NCI-H187 (cell line): ENCODE measurements at regions not wholly inside any gene's neighbourhood (a gene's known extent, or its start where the extent isn't known, plus 50 kb on each side); places are given as distances from the start of the nearest gene placed in this dataset.

Experiments
- DNase-seq, 2 experiments: peaks; one replicate each; lab custom pipeline; 2025; lab: John Stamatoyannopoulos, UW

GRCh38 chr2:40507432-40507831, 55.5 kb upstream of the SLC8A1 start:
- DNase-seq = no peak

DNA sequence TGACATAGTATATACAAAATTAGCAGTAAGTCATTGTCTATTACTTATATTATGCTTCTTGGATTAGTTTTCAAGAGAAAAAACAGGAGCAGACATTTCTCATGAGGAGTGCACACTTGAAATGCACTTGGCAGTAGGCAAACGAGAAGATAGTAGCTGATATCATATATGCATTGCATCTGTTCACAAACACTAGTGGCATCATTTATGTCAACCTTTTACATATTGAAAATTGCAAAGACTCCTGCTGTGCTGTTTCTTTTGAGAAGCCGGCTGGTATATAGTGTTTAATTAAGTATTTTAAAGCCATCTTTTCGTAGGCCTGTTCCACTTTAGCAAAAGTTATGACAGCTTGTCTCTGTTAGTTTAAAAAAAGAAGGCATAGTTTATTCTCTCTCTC, 58.4 kb upstream of the SLC8A1 start:
- peak in 1 of 2 experiments; percentile 1 for DNase-seq

DNA sequence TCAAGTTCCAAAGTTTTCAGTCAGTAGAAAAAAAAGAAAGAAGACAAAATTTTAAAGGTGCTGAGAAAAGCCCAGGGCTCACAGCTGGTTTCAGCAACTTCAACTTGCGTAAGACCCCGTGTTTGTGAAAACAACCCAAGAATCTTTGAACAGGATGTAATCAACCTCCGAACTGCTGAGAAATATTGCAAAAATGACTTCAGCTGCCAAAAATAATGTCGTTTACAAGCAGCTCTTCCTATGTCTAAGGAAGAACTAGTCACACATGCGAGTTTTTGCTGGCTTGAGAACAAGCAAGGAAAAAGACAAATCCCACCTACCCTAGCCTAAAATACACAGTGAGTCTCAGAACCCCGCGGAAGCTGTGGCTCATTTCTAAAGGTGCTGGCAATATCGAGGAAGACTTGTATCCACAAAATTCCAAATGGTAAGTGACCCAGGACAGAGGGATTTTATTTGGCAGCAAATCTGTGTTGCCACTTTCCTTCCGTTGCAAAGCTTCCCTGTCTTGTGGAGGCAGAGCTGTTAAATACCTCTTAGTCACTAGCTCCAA, 59.8 kb upstream of the SLC8A1 start:
- DNase-seq = no peak

DNA sequence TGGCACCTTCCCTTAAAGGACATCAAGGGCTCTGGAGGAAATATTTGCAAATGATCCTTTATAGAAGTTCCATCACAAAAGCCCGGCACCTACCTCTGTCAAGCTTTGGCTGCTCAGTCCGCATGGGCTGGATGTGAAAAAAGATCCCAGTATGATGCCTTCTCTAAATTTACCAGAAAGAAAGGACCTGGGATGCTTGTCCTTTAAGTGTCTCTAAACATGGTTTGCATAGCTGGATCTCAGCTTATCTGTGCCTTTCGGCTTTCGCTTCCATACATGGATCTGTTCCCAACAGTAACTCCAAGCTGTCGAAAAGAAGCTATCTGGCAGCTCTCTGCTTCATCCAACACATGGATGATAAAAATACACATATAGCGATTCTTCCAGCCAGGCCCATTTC, 60.4 kb upstream of the SLC8A1 start:
- no peak for DNase-seq

GRCh38 chr2:40513201-40513600, 61.3 kb upstream of the SLC8A1 start:
- no peak for DNase-seq

DNA sequence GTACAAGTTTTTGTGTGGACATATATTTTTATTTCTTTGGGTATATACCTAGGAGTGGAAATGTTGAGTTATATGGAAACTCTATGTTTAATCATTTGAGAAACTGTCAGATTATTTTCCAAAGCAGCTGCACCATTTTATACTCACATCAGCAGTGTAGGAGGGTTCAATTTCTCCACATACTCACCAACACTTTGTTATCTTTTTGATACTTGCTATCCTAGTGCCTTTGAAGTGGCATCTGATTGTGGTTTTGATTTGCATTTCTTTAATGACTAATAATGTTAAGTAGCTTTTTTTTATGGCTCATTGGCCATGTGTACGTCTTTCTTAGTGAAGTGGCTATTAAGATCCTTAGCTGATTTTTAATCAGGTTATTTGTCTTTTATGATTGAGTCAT, 64.7 kb upstream of the SLC8A1 start:
- no peak for DNase-seq

GRCh38 chr2:40528564-40528963, 76.7 kb upstream of the SLC8A1 start:
- no peak for DNase-seq

GRCh38 chr2:40531359-40531758, 79.5 kb upstream of the SLC8A1 start:
- no peak for DNase-seq

GRCh38 chr2:40534528-40534927, 82.6 kb upstream of the SLC8A1 start:
- DNase-seq = no peak

- peak; percentile 50 to 58 for DNase-seq
Measured at GRCh38 chr2:40535972-40536371, 84.1 kb upstream of the SLC8A1 start.

- DNase-seq = peak; percentile 54 to 73
Measured at GRCh38 chr2:40540026-40540425, 88.1 kb upstream of the SLC8A1 start.

DNA sequence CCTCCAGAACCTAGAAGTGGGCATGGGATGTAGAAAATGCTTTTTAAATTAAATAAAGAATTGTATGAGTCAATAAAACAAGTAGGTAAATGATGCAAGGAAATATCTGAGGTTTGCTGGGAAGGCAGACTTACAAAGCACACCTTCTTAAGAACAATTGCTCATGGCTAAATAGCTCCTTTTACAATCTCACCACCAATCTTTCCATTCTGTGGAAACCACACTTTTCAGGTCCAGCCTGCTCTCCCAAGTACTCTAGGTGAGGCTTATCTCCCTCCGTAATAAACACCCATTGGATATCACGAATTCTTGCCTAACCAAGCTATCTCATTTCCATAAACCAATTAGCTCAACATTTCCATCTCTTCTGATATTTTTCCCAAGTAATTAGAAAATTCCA, 91.5 kb upstream of the SLC8A1 start:
- no peak for DNase-seq

DNA sequence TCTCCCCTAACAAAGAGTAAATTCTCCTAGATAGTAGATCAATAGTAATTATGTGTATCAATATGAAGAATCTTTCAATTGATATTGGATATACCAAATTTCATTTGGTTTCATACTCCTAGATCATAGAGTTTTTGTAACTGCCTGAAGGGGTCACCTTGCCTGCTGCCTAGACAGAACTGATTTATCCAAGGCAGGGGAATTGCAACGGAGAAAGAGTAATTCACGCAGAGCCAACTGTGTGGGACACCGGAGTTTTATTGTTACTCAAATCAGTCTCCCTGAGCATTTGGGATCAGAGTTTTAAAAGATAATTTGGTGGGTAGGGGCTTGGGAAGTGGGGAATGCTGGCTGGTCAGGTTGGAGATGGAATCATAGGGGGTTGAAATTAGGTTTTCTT, 92.2 kb upstream of the SLC8A1 start:
- no peak for DNase-seq

GRCh38 chr2:40545645-40546044, 93.8 kb upstream of the SLC8A1 start:
- no peak for DNase-seq

DNA sequence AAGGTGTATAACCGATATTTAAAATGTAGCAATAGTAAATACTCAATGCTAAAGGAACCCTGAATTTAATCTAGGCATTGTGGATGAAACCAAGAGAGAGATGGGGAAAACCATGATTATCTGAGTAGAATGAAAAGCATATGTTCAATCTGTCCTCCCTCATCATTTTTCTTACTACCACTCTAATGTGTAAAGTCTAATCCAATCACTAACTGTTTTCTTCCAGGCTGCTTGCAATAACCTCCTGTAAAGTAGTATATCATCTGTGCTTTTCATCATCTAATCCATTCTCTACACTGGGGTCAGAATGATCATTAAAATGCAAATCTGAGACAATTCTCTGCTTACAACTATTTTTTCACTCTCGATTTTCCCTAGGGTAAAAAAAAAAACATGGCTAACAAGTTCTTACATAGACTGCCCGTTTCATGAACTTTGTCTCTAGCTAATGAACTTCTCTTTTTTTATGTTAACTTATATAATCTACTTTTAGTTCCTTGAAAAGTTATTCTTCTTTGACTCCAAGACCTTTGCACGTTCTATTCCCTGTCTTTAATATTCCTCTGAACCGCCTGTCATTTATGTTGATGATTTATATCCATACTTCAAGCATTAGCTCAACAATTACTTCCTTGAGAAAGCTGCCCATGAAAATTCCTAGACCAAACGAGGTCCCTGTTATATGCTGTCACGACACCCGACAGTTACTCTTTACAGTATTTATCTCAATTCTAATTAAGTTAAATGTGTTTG, 94.7 kb upstream of the SLC8A1 start:
- DNase-seq = no peak

DNA sequence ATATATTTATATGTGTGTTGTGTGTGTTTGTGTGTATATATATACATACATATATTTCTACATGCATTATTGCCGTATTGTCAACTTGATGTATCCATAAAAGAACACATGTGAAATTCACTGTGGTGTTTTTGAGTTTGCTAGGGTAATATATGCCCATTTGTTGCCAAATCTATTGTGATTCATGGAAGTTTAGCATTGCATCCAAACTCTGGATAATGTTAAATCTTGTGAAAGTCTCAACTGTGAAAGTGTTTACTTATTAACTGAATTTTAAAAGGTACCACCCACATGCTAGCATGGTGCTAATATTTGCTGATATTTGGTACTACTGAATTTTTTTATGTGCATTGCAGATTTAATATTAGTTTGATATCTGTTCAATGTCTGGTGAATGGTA, 96.6 kb upstream of the SLC8A1 start:
- DNase-seq = no peak

- no peak for DNase-seq
Measured at GRCh38 chr2:40550085-40550484, 98.2 kb upstream of the SLC8A1 start.

GRCh38 chr2:40551081-40551480, 99.2 kb upstream of the SLC8A1 start:
- DNase-seq = no peak

GRCh38 chr2:40554665-40555294, 102.9 kb upstream of the SLC8A1 start:
- DNase-seq = peak; percentile 72 to 83

GRCh38 chr2:40556293-40556692, 104.4 kb upstream of the SLC8A1 start:
- DNase-seq = no peak

DNA sequence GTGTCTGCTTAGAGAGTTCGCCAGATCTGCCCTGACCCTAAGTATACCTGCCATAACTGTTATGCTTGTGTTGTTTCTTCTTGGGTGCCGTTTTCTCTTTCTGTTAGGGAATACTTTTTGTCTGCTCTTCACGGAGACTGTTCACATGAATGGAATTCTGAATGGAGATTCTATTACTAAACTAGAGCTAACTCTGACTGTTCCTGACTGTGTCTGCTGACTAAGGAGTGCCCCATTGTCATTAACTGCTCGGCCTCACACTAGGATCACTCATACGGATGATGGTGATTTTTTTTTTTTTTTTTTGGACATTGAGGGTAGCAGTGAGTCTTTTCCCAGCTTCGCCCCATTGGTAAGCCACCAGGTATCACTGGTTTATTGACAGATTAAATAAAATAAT, 104.8 kb upstream of the SLC8A1 start:
- DNase-seq = no peak

DNA sequence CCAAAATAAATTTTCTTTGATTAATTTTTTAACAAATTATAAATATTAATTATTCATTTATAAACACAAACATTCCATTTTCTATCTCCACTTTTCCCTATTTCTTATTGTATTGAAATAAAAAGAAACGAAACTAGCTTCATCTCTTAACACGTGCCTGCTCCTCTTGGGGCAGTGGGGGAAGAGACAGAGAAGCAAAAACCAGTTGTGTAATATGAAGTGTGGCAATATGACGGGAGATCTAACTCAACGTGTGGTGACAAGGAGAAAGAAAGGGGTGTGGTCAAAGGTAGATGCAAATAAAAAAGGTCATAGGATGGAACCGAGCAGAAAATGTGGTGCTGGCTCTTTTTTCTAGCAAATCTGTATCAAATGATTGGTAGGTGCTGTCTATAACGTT, 106.9 kb upstream of the SLC8A1 start:
- DNase-seq = no peak

DNA sequence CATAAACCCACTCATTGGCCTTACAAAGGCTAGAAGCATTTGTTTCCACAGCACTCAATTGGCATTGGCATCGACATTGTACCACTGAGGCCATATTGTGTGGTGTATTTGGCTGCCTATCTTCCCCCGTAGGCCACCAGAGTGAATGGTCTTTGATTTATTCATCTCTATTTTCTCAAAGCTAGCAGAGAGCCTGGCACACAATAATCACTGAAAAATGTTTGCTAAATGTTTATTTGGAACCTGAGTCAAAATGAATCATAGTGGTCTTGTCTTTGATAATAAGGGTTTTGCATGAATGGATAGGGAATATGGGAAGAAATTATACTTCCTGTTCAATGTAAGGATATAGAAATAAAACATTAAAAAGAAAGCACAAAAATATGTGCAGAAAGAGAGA, 107.3 kb upstream of the SLC8A1 start:
- DNase-seq = no peak

DNA sequence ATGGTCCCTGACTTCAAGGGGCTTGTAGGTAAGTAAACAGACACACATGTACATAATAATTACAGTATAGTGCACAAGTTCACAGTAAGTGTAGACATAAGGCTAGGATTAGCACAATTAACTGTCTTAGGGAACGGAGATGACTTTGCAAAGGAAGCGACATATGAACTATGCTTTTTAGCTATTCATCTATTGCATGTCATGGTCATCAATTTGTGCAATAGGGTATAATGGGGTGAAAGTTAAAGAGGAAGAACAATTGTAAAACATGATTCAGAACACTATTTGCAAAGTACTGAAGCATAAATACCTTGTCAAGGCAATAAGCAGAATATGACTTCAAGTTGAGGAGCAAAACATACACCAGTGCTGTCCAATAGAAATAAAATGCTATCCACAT, 112.3 kb upstream of the SLC8A1 start:
- DNase-seq = no peak
